T-helper 1 cell treated with Interleukin-12 subunit alpha and Interleukin-12 subunit beta and Interleukin-4 antibody, amounts not matched to agents 30 ng/mL and 1 ng/mL, for 36 hours (primary cell): ENCODE measurements at regions not wholly inside any gene's neighbourhood (a gene's known extent, or its start where the extent isn't known, plus 50 kb on each side); places are given as distances from the start of the nearest gene placed in this dataset.
"Not testable (repeated sequence)": the region's sequence is repeated elsewhere in the genome, so short reads cannot be mapped to it uniquely, and the experiment has no call there.

Experiments used
- intact Hi-C: fragments of 100-400 bp; cut with micrococcal nuclease; formaldehyde crosslinking; loops from one replicate; pipeline ENCODE4 v1.15.1; 2024

DNA sequence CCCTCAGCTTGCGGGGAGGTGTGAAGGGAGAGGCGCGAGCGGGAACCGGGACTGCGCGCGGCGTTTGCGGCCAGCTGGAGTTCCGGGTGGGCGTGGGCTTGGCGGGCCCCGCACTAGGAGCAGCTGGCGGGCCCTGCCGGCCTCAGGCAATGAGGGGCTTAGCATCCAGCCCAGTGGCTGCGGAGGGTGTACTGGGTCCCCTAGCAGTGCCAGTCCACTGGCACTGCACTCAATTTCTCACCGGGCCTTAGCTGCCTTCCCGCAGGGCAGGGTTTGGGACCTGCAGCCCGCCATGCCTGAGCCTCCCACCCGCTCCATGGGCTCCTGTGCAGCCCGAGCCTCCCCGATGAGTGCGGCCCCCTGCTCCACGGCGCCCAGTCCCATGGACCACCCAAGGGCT, 163.5 kb upstream of the PTCH1 start:
- intact Hi-C loops, result not testable (repeated sequence)

DNA sequence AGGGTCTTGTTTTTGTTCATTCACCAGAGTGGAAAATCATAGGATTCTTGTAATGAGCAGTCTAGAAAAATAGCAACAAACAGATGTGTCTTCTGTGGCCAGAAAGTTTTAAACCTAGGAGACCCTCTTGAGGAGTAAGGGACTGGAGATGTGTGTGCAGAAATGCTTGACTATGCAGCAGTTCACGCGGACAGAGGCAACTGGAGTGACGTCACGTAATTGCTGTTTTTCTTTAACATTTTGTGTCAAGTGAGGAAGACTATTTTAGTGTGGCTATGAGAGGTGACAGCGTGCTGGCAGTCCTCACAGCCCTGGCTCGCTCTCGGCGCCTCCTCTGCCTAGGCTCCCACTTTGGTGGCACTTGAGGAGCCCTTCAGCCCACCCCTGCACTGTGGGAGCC, 163.1 kb upstream of the PTCH1 start:
- intact Hi-C loops, result no loop called here

DNA sequence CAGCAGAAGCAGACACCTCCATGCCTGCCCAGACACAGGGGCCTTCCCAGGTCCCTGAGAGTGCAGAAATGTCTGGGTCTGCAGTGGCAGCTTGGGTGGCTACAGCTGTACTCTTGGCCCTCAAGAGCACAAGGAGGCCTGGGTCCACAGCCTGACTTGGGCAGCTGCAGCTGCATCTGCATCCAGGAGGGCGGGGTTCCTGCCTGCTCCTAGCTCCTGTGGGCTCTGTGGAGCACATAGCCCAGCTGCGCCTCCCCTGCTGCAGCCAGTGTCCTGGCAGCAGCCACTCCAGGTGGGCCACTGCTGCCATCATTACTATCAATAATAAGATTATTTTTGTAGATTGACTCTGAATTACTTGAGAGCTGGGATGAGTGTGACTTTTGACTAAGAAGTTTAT, 162.0 kb upstream of the PTCH1 start:
- intact Hi-C loops, result no loop called here

DNA sequence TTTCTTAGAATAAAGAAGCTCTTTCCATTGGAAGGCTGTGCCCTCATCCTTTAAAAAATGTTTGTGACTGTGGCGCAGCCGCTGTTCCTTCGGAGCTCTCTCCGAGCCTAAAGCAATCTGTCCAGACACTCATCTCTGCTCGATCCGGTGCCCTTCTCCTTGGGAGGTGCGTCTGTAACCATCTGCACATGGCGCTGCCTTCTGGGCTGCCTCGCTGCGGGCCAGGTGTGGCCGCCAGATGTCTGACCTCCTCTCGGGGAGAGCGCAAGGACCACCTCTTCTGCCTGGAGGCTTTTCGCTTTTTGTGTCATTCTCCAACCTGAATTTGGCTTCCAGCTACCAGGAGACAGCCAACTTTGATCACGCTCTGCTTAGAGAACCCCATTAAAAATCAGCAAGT, 153.4 kb upstream of the PTCH1 start:
- intact Hi-C loops, result no loop called here

DNA sequence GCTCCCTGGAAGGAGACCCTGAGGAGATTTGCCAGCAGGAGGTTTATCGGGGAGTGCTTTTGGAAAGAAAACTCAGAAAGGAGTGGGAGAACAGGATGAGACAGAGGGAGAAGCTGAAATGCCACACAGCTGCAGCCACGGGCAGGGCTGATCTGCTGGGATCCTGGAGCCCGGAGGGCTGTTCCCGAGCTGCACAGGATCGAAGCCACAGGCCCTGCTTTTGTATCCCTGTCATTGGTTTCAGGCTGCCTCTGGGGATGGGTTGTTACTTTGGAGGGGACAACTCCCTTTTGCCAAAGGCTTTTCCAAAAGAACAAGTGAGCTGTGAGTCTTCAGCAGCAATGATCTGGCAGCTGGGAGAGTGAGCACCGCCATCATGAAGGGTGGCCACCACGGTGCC, 152.5 kb upstream of the PTCH1 start:
- intact Hi-C loops, result no loop called here

DNA sequence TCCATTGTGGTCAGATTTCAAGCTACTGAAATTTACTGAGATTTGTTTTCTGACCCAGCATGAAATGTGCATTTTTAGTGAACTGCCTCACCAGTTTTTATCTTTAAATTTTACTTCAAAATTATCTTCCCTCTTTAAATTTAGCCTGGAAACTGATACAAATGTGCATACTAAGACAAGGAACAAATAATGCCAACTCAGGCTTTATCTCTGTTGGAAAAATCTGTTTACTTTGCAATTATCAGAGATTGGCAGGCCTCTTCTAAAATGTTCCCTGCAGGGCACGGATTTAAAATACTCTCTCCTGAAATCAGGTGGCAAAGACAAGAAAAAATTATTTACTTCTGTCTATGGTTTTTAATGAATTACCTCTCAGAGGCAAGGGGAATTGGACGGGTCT, 151.0 kb upstream of the PTCH1 start:
- intact Hi-C loops, result no loop called here

DNA sequence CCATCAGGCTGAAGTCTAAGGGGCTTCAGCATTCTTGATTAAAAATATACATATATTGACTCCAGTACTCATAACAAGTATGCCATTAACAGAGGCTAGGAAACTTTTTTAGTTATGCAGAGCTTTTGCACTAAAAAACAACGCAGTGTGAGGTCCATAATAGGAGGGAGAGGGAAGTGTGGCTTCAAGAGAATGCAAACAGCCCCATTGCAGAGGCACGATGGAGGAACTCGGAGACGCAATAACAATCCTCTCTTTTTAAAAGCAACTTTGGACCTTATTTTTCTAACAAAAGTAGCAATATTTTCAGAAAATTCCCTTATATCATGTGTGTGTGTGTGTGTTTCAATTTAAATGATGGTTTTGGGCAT, 150.0 kb upstream of the PTCH1 start:
- intact Hi-C loops, result no loop called here

DNA sequence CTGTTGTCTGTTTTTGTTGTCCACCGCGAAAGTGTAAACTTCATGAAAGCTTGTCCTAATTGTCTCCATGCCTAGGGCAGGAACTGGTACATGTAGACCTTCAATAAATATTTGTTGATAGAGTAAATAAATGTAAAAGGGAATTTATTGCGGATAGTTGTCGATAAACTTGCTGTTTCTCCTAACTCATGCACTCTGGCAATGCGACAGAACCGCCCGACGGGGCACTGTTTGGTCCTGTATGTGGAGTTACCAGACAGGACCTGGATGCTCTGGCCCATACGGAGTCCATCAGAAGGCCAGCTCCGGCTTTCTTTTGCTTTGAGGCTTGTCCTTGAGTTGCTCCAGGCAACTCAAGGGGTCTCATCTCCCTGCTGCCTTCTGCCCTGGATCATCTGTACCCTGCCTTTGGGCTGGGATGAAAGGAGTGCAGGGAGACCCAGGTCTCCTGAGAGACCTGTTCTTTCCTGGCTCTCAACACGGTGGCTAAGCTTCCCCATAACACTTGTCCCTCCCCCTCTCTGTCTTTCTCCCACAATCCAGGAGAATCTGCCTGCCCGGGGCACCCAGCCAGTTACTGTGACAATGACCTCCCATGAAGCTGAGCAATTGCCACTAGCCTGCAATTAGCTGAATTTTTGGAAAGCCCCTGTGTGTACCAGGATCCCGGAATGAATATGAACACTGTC, 149.5 kb upstream of the PTCH1 start:
- intact Hi-C loops, result no loop called here

DNA sequence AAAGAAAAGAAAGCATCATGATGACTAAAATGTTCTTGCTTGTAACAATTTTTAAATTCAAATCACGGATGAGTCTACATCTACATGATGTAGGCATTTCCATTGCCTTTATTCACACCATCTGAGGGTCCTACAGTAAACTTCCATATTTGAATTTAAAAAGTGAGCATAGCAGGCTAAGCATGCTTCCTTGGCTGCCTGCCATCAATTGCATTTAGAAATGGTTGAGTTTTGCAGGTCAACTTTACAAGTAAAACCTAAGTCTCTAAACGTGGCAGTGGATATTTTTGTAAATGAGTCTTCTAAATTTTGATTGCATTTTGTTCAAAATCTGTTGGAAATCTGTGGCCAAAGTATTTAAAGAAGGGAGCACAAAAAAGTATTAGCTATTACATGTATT, 136.5 kb upstream of the PTCH1 start:
- intact Hi-C loops, result no loop called here

DNA sequence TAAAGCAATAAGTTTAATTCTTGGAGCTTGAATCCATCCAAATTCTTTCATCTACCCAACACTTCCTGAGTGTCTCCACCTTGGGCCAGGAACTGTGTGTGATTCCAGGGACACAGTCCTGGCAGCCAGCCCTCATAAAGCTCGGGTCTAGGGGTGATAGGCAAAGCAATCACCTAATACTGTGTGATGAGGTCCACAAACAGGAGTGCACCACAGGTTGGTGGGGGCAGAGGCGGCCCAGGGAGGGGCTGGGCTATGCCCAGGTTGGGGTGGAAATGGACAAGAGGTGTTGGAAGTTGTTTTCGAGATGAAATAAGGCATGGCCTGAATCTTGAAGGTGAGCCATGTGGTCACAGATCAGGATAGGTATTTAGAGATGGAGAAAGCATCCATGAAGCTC, 133.9 kb upstream of the PTCH1 start:
- intact Hi-C loops, result no loop called here

DNA sequence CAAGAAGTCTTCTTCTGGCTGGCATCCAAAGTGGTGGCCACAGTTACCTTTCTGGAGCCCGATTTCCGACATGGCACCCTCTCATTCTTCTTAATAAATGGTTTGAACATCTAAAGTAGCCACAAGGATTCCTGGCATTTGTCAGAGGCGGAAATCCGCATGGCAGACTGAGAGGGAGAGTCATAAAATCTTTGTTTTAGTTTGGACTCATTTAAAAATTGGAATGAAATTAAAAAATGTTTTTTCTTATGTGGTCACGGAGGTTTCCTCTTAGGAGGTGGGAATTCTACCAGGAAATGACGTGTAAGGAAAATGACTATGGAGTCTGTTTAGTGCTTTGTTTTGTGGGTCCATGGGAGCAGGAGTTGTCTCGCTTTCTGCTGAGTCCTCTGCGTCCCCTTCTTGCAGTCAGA, 133.0 kb upstream of the PTCH1 start:
- intact Hi-C loops, result no loop called here

DNA sequence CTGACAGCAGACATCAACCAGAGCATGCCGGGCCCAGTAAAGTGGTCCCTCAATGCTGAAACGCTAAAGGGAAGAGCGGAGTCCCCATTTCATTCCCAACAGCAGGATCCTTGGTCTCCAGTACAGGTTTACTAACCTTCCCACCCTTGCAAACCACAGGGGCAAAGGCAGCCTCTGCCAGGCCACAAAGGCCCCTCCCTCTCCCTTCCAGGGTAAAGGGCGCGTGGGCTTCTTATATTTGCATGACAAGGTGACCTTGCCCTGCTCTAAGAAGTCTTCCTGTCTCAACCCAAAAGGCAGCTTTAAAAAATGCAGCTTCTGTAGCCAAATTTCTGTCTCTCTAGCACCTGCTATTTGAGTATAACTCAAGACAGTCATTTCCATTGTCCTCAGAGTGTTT, 131.5 kb upstream of the PTCH1 start:
- intact Hi-C loops, result no loop called here

DNA sequence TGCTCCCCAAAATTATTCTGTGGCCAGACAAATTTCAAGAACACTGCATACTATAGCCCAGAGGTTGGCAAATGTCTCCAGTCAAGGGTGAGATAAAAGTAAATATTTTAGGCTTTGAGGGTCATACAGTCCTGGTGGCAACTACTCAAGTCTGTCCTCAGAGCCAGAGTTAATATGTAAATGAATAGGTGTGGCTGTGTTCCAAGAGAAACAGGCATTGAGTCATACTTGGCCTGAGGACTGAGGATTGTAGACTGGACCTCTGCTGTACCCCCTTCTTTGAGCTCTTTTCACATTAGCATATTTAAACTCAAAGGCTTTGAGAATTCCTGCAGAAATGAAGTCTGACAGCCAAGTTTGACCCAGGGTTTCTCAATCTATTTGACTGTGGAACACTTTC, 129.2 kb upstream of the PTCH1 start:
- intact Hi-C loops, result no loop called here

DNA sequence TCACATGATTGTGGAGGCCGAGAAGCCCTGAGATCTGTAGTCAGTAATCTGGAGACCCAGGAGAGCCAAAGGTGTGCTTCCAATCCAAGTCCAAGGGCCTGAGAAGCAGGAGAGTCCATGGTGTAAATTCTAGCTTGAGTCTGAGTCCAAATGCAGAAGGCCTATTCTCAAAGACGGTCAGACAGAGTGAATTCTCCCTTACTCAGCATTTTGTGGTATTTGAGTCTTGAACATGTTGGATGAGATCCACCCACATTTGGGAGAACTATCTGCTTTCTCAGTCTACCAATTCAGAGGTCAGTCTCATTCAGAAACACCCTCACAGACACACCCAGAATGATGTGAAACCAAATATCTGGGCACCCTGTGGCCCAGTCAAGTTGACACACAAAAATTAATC, 128.8 kb upstream of the PTCH1 start:
- intact Hi-C loops, result no loop called here

DNA sequence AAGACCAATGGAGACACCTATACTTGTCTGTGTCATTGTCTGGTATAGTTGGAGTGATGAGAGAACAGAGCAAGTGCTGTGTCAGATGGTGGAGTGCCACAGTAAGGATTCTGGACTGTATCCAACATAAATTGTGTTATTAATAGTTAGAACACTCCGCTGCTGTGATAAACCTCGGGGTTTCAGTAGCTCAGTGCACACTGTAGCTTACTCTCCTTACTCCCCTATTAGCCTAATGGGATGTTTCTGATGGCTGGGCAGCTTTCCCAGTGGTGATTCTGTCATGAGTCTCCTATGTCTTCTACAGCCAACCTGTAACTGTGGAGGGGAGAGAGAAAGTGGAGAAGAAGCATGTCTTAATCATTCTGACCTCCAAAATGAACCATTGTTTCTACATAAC, 127.6 kb upstream of the PTCH1 start:
- intact Hi-C loops, result no loop called here

DNA sequence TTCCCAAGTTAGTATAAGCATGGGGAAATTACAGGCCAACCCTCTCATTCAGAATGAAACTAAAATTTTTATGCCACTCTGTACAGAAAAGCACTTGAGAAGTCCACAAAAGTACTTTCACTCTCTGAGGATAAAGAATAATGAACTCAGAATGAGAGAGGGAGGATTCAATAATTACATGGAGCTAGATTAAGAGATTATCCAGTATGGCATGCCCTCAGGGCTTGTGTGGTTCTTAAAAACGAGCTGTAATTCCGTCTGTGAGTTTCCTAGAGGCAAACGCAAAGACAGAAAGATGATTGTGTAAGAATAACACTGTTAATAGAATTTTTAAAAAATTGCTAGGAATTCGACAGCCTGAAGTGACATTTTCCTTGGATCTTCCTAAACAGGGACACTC, 126.8 kb upstream of the PTCH1 start:
- intact Hi-C loops, result no loop called here

DNA sequence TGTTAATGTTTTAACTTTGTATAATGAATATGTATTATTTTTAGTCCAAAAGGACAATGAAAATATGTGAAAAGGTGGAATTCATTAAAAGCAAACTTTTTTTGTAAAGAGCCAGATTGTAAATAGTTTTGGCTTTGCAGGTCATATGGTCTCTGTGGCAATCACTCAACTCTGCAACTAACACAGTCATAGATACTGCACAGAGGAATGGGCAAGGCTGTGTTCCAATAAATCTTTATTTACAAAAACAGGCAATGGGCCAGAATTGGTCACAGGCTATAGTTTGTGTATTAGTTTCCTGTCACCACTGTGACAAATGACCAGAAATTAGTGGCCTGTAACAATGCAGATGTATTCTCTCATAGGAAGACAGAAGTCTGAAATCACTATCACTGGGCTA, 125.4 kb upstream of the PTCH1 start:
- intact Hi-C loops, result no loop called here

DNA sequence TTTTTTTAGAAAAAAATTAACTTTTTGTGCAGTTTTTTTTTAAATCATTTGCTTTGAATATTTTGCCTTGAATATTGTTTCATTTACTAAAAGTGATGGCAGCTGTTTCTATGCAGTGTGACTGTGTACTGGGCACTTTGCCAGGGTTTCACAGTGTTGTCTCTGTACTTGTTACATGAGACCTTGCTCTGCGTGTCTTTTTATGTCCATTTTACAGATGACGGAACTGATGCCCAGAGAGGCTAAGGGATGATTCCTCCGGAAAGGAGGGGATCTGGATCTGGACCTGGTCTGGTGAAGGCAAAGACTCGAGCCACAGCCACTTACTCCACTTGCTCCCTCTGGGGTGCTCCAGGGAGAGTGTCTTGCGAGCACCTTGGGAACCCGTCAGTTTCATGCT, 124.8 kb upstream of the PTCH1 start:
- intact Hi-C loops, result no loop called here

DNA sequence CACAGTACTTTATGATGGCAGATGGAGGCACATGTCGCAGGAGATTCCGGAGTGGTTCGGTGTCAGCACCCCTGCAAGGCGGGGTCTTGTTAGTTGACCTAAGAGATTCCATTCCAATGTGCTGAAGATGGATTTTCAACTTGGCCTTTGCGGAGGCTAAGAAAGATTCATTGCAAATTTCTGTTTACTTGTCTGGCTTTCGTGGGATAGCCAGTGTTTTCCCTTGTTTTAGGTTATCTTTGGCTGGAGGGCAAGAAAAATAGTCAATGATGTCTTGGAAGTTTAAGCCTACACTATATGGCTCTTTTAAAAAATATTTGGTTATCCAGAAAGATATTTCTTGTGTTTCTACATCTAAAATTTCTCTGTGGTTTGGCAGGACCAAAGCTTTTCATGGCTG, 123.6 kb upstream of the PTCH1 start:
- intact Hi-C loops, result loop anchor here (1.0 kb wide), 1 partner anchor 34 kb away; no protein-coding TSS in a partner anchor

DNA sequence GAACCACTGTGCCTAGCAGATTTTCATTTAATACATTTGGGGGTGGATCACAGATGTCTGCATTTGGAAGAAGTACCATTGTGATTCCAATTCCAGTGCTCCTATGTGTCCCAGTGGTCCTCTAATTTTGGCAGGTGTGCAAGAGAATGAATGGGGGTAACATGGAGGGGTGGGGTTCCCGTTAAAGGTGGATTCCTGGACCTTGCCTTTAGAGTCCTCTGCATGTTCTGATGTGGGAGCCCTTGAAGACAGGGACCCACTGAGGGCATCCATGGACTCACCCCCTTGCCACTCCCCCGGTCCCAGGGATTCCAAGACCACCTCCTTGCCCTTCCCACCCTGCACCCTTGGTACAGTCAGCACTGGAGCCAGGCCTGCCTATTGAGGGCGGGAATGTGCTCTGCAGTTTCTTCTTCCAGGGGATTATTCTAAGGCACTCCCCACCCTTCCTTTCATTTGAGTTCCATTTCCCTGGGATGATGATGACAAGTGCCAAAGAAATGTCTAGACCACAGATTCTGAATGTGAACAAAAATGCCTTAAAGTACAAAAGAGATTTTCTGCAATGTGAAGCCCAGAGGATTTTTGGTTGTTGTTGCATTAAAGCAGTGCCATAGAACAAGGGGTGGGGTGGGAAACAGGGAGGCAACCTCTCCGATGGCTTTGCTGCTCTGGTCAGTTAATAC, 119.4 kb upstream of the PTCH1 start:
- intact Hi-C loops, result no loop called here

DNA sequence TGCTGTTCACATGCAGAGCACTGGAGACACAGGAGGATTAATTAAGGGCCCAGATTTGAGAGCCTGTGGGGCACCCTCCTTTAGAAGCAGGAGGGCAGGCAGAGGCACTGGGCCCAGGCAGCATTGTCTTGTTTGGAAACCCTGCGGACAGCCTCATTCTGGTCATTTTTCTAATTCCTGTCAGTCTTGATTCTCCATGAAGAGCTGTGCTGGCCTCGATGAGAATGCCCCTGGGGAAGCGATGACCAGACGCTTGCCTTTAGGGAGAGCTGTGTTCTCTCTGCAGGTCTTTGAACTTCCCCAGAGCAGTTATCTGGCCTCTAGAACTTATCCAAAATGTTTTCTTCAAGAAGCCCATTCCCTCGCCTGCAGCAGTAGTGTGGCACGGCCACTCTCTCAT, 117.8 kb upstream of the PTCH1 start:
- intact Hi-C loops, result no loop called here

DNA sequence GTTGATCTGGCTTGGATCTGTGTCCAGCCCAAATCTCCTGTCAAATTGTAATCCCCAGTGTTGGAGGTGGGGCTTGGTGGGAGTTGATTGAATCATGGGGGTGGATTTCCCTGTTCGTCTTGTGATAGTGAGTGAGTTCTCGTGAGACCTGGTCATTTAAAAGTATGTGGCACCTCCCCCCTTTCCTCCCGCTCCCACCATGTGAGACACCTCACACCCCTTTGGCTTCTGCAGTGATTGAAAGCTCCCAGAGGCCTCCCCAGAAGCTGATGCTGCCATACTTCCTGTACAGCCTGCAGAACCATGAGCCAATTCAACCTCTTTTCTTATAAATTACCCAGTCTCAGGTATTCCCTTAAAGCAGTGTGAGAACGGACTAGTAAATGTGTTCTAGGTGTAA, 117.3 kb upstream of the PTCH1 start:
- intact Hi-C loops, result no loop called here

DNA sequence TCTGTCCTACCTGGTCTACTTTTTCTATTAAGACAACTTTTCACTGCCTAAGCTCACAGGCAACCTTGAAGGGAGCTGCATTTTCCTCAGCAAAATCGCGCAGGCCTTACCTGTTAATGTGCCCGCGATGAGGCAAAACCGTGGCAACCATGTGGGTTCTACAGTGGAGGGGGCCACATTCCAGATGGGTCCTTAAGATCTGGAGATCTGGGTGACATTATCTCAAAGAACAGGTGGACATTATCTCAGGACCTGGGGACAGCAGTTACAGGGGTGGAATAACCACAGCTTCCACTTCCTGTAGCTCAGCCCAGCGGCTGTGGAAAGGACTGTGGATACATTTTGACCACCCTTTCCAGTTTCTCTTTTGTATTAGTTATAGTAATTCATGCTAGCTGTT, 112.8 kb upstream of the PTCH1 start:
- intact Hi-C loops, result loop anchor here (5.0 kb wide), 1 partner anchor 122 kb away; no protein-coding TSS in a partner anchor
